Liver (tissue), 3 donors: ENCODE measurements at regions not wholly inside any gene's neighbourhood (a gene's known extent, or its start where the extent isn't known, plus 50 kb on each side); places are given as distances from the start of the nearest gene placed in this dataset.

ENCODE experiments used
- ATF3 ChIP-seq: IDR thresholded peaks from 2 replicates; pipeline ENCODE4 v1.6.1; 2016; ENCODE audit warnings: antibody characterized with exemption
- CTCF ChIP-seq: fragments of 150-350 bp; IDR thresholded peaks from 2 replicates; pipeline ENCODE4 v1.5.1; 2017; ENCODE audit warnings: improper control_type of control experiment, low read depth, low read length; ENCODE audit not compliant: missing input control
- JUND ChIP-seq, 2 donors: IDR thresholded peaks; 2 replicates each; pipeline ENCODE4 v1.6.1; 2016; ENCODE audit warnings: antibody characterized with exemption in 2 of 2
- MAX ChIP-seq: IDR thresholded peaks from 2 replicates; pipeline ENCODE4 v1.6.1; 2016; ENCODE audit warnings: antibody characterized with exemption
- REST ChIP-seq: IDR thresholded peaks from 2 replicates; pipeline ENCODE4 v1.6.1; 2016; ENCODE audit warnings: antibody characterized with exemption, mild to moderate bottlenecking
- TAF1 ChIP-seq: conservative IDR thresholded peaks from 2 replicates; pipeline ENCODE4 v1.6.1; 2016; ENCODE audit warnings: antibody characterized with exemption, mild to moderate bottlenecking
- YY1 ChIP-seq: IDR thresholded peaks from 2 replicates; pipeline ENCODE4 v1.6.1; 2016; ENCODE audit warnings: antibody characterized with exemption, mild to moderate bottlenecking
- ZBTB33 ChIP-seq: IDR thresholded peaks from 2 replicates; pipeline ENCODE4 v1.6.1; 2016; ENCODE audit warnings: antibody characterized with exemption
- donor health status: healthy.
- donor health status: healthy.

- TF ChIP-seq MAX (no peak), CTCF (no peak), JUND (IDR thresholded peaks at IDR 0.05) (no peak), ZBTB33 (no peak), REST (no peak), ATF3 (no peak), YY1 (no peak), TAF1 (no peak)
Observed at GRCh38 chr2:147173189-147173581, 671.6 kb upstream of the ACVR2A start.
